Stimulated activated CD4-positive, alpha-beta T cell treated with anti-CD3 and anti-CD28 coated beads, Interleukin-1b, Interleukin-23, amount 100 ng/mL, for 4 hours (primary cell): ENCODE measurements at regions not wholly inside any gene's neighbourhood (a gene's known extent, or its start where the extent isn't known, plus 50 kb on each side); places are given as distances from the start of the nearest gene placed in this dataset.
"Not testable (repeated sequence)": the region's sequence is repeated elsewhere in the genome, so short reads cannot be mapped to it uniquely, and the experiment has no call there.

Experiments
- DNase-seq, 2 donors: peaks; one replicate each; pipeline ENCODE4 v3.0.0-alpha.2; 2020; ENCODE audit warnings: low read depth in 2 of 2

DNA sequence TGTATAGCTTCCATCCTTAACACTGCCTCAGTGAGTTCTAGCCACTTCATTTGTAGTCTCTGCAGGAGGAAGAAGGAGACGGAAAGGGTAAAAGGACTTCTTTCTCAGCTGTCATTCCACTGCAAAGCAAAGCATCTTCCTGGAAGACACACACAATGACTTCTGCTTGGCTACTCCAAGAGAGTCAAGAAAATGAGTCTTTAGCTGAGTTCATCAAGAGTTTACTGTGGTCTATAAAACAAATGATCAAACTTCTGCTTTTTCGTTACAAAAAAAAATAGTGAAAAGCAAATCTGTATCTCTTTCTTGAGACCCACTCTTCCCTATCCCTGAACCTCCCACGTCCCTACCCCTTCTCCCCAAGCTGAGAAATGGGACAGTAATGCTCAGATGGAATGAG lies 205.0 kb upstream of the AHR start:
- DNase-seq = no peak

DNA sequence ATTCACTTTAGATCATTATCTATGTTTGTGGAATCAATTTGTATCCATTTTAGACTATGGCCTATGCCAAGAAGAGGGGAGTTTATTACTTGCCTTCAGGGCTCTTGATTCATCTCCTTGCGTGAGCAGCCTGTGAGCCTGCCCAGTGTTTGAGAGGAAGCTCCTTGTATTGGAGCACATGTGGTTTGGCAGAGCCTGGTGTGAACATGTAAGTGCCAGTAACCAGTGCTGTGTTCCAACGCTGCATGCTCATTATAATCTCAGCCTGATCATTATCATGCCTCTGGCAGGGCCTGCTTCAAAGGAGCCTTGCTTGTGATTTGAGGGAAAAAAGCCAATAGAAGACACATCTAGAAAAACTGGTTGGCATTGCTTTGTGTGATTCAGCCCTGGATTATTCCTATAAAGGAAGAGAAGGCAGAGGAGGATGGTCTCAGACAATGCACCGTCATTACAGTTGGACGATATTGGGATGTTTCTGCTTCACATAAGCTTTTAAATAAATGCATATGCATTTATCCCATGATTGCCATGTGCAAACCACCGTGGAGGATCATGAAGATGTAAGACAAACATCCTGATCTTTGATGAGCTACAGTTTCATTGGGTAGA lies 203.4 kb upstream of the AHR start:
- no peak for DNase-seq

GRCh38 chr7:17095931-17096330 lies 202.5 kb upstream of the AHR start:
- DNase-seq = no peak

DNA sequence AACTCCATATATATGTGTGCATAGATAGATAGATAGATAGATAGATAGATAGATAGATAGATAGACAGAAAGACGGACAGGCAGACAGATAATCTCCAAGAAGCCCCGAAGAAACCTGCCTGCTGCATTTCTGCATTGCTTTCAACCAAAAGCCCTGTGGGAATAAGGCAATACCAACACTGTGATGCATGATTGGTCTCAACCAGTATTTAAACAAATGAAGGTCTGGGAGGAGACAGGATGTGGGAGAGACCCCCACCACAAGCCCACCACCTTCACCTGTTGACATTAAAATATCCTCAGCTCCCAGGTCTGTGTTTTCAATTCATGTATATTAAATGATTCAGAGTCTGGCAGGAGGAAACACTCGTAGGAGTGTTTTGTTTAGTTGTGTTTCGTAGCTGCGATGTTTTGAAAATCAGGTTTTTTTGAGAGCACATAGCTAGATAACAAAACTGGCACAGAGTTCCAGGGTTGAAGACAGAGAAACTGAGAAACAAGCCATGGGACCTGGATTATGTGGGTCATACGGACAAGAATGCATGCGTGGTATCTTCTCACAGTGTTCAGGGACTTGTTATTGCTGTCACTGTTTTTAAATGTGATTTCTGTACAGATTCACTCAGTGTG lies 200.7 kb upstream of the AHR start:
- DNase-seq = no peak

DNA sequence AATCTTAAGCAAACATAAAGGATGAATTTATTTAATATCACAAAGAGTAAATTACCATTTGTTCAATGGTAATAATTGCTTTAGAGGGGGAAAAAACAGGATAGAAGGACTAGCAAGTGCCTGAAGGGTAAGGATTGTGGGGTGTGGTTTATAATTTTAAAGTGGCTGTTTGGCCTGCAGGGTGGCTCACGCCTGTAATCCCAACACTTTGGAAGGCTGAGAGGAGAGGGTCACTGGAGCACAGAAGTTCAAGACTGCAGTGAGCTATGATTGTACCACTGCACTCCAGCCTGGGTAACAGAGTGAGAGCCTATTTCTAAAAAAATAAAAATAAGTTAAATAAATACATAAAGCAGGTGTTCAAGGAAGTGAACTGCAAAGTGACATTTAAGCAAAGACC lies 199.9 kb upstream of the AHR start:
- no peak for DNase-seq

DNA sequence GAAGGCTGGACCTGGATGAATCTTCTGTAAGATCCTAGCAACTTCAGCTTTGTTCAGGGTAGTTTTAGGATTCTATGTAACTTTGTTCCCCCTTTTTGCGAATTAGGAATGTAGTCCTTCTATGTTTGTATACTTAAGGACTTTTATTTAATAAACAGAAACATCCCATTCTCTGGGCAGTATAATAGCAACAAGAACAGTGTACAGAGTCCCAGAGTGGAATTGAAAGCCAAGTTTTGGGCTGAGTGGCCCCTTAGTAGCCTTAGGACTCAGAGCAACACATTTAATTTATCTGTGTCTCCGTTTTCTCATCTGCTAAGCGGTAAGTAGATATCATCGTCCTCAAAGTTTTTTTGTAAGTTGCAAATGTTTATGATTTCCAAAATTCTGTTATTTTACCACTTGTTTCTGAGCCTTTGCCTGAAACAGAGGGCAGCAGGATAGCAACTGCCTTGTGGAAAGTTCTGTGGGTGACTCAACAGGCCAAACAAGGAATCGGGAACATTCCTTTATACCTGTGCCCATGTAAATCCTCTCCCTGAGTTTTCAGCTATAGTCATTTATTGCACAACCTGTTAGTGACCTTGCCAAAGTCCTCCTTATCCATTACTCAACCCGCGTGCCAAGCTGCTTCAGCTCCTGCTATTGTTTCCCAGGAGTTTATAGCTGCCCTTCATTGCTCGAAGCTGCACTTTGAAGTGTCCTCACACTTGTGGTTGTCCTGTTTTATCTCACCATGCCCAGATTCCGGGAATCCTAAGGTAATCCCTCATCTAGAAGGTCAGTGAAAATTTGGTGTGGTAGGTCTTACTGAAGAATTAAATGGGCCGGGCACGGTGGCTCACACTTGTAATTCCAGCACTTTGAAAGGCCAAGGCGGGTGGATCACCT lies 199.1 kb upstream of the AHR start:
- no peak for DNase-seq

- DNase-seq = not testable (repeated sequence)
Measured at GRCh38 chr7:17099974-17100509, 198.4 kb upstream of the AHR start.

- no peak for DNase-seq
Measured at GRCh38 chr7:17101207-17101696, 197.2 kb upstream of the AHR start.

GRCh38 chr7:17103170-17103569 lies 195.3 kb upstream of the AHR start:
- no peak for DNase-seq

GRCh38 chr7:17103984-17104383 lies 194.5 kb upstream of the AHR start:
- no peak for DNase-seq

- DNase-seq = no peak
Measured at GRCh38 chr7:17104419-17104818, 194.0 kb upstream of the AHR start.

GRCh38 chr7:17105701-17106100 lies 192.8 kb upstream of the AHR start:
- DNase-seq = no peak

DNA sequence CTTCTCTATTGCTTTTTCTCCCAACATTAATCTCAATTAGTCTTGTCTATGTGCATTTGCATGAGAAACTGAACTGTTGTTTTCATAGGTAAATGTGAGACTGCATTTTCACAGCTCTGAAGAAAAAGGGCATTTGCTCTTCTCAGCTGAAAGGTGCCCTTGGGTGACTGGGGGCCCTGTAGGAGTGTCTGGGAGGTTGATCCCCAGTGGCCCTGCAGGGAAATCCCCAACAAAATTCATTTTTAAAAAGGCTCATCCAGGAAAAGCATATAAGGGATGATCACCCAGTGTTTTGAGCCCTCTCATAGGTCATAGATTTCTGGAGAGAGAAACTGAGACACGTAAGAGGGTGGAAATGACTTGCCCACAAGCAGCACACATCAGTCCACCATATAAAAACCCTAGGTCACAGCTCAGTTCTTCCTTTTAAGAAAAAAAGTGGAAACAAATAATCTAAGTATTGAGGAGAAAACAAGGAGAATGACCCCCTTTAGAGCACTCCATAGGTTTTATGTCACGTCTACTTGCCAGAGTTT lies 190.3 kb upstream of the AHR start:
- no peak for DNase-seq

DNA sequence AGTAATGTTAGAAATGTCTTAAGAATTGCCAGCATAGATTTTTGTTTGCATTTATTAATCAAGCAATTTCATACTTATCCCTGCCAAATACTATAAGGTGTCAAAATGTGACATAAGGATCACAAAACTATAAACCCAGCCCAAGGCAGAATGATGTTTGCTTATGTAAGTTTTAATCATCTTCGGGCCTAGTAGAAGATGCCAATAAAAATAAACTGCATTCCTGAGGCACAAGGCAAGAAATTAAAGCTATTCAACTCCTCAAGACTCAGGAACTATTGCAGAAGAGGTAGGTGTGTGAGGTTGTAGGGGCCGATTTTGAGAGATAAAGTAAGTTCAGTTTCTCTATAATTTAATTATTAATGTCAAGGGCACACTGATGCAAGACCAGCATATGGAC lies 189.4 kb upstream of the AHR start:
- DNase-seq = no peak

GRCh38 chr7:17113770-17114169 lies 184.7 kb upstream of the AHR start:
- not testable (repeated sequence) for DNase-seq

GRCh38 chr7:17118412-17118811 lies 180.0 kb upstream of the AHR start:
- DNase-seq = no peak

DNA sequence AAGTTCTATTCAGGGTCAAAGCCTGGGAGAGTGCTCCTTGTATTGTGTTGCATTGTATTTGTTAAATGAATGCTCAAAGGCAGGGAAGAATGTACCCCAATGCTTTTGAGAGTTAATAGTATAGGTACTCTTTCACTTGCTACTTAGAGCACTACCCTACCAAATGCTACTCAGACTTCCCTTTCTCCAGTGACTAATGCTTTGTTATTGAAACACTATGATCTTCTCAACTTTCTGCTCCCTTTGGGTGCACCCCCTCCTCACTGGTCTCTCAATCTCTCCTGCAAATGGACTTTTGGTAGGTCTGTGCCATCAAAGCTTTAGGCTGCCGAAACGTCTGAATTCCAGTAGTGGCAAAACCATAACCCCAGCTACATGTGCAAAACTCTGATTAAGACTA lies 177.7 kb upstream of the AHR start:
- no peak for DNase-seq

GRCh38 chr7:17121671-17122070 lies 176.8 kb upstream of the AHR start:
- DNase-seq = no peak

GRCh38 chr7:17123020-17123419 lies 175.4 kb upstream of the AHR start:
- no peak for DNase-seq

DNA sequence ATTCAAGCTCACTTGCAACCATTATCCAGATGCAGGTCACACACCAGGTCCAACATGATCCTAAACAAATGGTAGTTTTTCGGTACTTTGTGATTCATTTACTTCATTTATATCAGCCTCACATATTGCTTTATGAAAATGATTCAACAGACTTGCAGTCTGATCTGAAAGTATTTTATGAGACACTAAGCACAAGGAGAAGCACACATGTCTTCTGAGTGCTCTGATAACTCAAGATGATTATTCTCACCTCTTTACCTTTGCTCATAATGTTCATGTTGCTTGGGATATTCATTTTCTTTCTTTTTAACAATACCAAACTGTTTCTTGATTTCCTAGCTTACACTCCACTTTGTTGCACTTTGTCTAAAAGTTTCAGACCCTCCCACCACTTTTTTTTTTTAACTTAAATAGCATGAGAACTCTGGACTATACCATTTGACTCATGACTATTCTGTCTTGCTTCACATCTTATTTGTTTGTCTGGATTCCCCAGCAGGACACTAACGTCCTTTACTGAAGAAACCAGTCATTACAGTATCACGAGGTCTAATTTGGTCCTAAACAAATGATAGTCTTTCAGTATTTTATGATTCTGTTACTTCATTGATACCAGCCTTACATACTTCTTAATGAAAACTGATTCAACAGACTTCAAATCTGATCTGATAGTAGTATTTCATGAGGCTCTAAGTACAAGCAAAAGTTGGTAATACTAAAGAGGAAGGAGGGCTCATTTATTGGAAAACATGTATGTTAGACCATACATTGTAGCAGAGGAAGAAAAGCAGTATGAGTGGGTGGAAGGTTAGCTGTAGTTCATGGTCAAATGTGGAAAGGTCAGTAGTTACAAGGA lies 171.8 kb upstream of the AHR start:
- no peak for DNase-seq

DNA sequence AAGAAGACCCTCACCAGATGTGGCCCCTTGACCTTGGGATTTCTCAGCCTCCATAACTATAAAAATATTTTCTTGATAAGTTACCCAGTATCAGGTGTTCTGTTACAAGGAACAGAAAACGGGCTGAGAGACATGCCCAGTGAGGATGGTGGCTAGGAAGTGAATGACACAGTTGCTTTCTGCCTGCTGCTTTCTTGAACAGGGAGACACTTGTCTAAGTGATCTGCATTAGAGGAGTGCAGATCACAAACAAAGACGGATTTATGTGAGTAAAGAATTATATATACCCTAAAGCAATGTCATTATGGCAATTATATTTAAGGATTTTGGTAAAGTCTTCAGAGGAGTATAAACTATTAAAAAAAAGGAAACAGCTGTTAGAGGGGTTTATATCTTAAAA lies 169.2 kb upstream of the AHR start:
- DNase-seq = no peak
